Bone marrow (tissue), 2 donors: ENCODE measurements at regions not wholly inside any gene's neighbourhood (a gene's known extent, or its start where the extent isn't known, plus 50 kb on each side); places are given as distances from the start of the nearest gene placed in this dataset.

ENCODE experiments used
- DNase-seq, 2 donors: peaks; one replicate each; lab custom pipeline; 2025; lab: John Stamatoyannopoulos, UW

GRCh38 chr2:19846567-19846966 lies 55.2 kb downstream of the TTC32 start:
- DNase-seq = no peak

GRCh38 chr2:19846030-19846429 lies 55.8 kb downstream of the TTC32 start:
- DNase-seq = no peak

- DNase-seq = no peak
Observed at GRCh38 chr2:19845323-19845920, 56.4 kb downstream of the TTC32 start.

GRCh38 chr2:19844750-19845149 lies 57.0 kb downstream of the TTC32 start:
- DNase-seq = no peak

GRCh38 chr2:19843992-19844515 lies 57.7 kb downstream of the TTC32 start:
- DNase-seq = no peak

GRCh38 chr2:19841918-19842693 lies 59.7 kb downstream of the TTC32 start:
- no peak for DNase-seq

- no peak for DNase-seq
Observed at GRCh38 chr2:19839438-19839837, 62.3 kb downstream of the TTC32 start.

- DNase-seq = no peak
Observed at GRCh38 chr2:19838616-19839015, 63.2 kb downstream of the TTC32 start.

- no peak for DNase-seq
Observed at GRCh38 chr2:19837235-19837766, 64.5 kb downstream of the TTC32 start.

- DNase-seq = no peak
Observed at GRCh38 chr2:19835781-19836281, 66.0 kb downstream of the TTC32 start.

GRCh38 chr2:19833978-19834377 lies 67.8 kb downstream of the TTC32 start:
- DNase-seq = no peak

GRCh38 chr2:19829672-19830071 lies 72.1 kb downstream of the TTC32 start:
- DNase-seq = no peak

GRCh38 chr2:19826874-19827273 lies 74.9 kb downstream of the TTC32 start:
- DNase-seq = no peak

- DNase-seq = no peak
Observed at GRCh38 chr2:19823507-19823906, 78.3 kb downstream of the TTC32 start.

- no peak for DNase-seq
Observed at GRCh38 chr2:19819097-19820065, 82.4 kb downstream of the TTC32 start.

- no peak for DNase-seq
Observed at GRCh38 chr2:19818543-19818942, 83.2 kb downstream of the TTC32 start.

- DNase-seq = no peak
Observed at GRCh38 chr2:19818039-19818438, 83.7 kb downstream of the TTC32 start.

- no peak for DNase-seq
Observed at GRCh38 chr2:19815746-19816145, 86.0 kb downstream of the TTC32 start.

- DNase-seq = no peak
Observed at GRCh38 chr2:19812166-19812565, 89.6 kb downstream of the TTC32 start.

GRCh38 chr2:19811186-19811585 lies 90.6 kb downstream of the TTC32 start:
- no peak for DNase-seq

GRCh38 chr2:19810637-19811036 lies 91.1 kb downstream of the TTC32 start:
- no peak for DNase-seq

- no peak for DNase-seq
Observed at GRCh38 chr2:19810148-19810547, 91.6 kb downstream of the TTC32 start.
